Mesendoderm (in vitro differentiated cells): ENCODE measurements at regions not wholly inside any gene's neighbourhood (a gene's known extent, or its start where the extent isn't known, plus 50 kb on each side); places are given as distances from the start of the nearest gene placed in this dataset.

Experiments
- DNase-seq: peaks from one replicate; pipeline ENCODE4 v3.0.0; 2013
- H2AK5ac ChIP-seq: 2 replicates; pipeline ENCODE4 v1.6.1; 2013; ENCODE audit warnings: low read length, inconsistent platforms
- H2BK120ac ChIP-seq: 2 replicates; pipeline ENCODE4 v1.6.1; 2013; ENCODE audit warnings: low read depth, mild to moderate bottlenecking, low read length, moderate library complexity, mixed read lengths
- H2BK15ac ChIP-seq: replicated peaks from 2 replicates; pipeline ENCODE4 v1.6.1; 2013; ENCODE audit warnings: low read depth, mild to moderate bottlenecking, moderate library complexity
- H2BK5ac ChIP-seq: 2 replicates; pipeline ENCODE4 v1.6.1; 2013; ENCODE audit warnings: low read length, inconsistent platforms
- H3K18ac ChIP-seq: 2 replicates; pipeline ENCODE4 v1.6.1; 2013; ENCODE audit warnings: mild to moderate bottlenecking, low read length, mixed read lengths
- H3K23ac ChIP-seq: one replicate; pipeline ENCODE4 v1.6.1; 2013; ENCODE audit warnings: low read length
- H3K27ac ChIP-seq: 2 replicates; pipeline ENCODE4 v1.5.1; 2013; ENCODE audit warnings: low read depth, mild to moderate bottlenecking, inconsistent platforms, low read length, moderate library complexity
- H3K27me3 ChIP-seq: 2 replicates; pipeline ENCODE4 v1.6.1; 2013; ENCODE audit warnings: low read length, control low read depth, mild to moderate bottlenecking, inconsistent platforms; ENCODE audit not compliant: insufficient read depth, poor library complexity
- H3K36me3 ChIP-seq: 2 replicates; pipeline ENCODE4 v1.6.1; 2013; ENCODE audit warnings: low read length, inconsistent platforms; ENCODE audit not compliant: control insufficient read depth, insufficient read depth
- H3K4ac ChIP-seq: one replicate; pipeline ENCODE4 v1.6.1; 2013; ENCODE audit warnings: low read depth, mild to moderate bottlenecking, low read length, moderate library complexity
- H3K4me1 ChIP-seq: 2 replicates; pipeline ENCODE4 v1.6.1; 2013; ENCODE audit warnings: low read depth, low read length, inconsistent platforms; ENCODE audit not compliant: control insufficient read depth
- H3K4me2 ChIP-seq: 2 replicates; pipeline ENCODE4 v1.6.1; 2013; ENCODE audit warnings: low read length
- H3K4me3 ChIP-seq: 2 replicates; pipeline ENCODE4 v1.5.1; 2013; ENCODE audit warnings: mild to moderate bottlenecking, low read length
- H3K56ac ChIP-seq: one replicate; pipeline ENCODE4 v1.6.1; 2013; ENCODE audit warnings: low read length
- H3K79me1 ChIP-seq: 2 replicates; pipeline ENCODE4 v1.6.1; 2013; ENCODE audit warnings: low read length, inconsistent platforms
- H3K79me2 ChIP-seq: 2 replicates; pipeline ENCODE4 v1.6.1; 2013; ENCODE audit warnings: mild to moderate bottlenecking, low read length; ENCODE audit not compliant: control insufficient read depth, insufficient read depth
- H3K9ac ChIP-seq: 2 replicates; pipeline ENCODE4 v1.6.1; 2013; ENCODE audit warnings: low read length, inconsistent platforms
- H4K5ac ChIP-seq: one replicate; pipeline ENCODE4 v1.6.1; 2013; ENCODE audit warnings: low read length
- H4K8ac ChIP-seq: one replicate; pipeline ENCODE4 v1.6.1; 2013; ENCODE audit warnings: low read depth, mild to moderate bottlenecking, control low read depth, low read length, moderate library complexity
- WGBS: extraction: QIAGEN DNeasy Blood & Tissue Kit; methylation state at CpG from one replicate; pipeline ENCODE4 v1.1.7; 2013; ENCODE audit warnings: low lambda C conversion rate, missing lambda C conversion rate; ENCODE audit not compliant: insufficient coverage; ENCODE audit errors: extremely low coverage; 5-methylcytosine and 5-hydroxymethylcytosine counted together

GRCh38 chr11:79971255-79971654 lies 530.4 kb upstream of the TENM4 start:
- WGBS: no CpG with 5 or more reads among the region's 3 CpGs
- H3K36me3 ChIP-seq: no peaks in the 10 kb centered on the region
- no peak overlapping the region for H2BK5ac ChIP-seq
- H3K4ac ChIP-seq: no peak overlapping the region
- H3K4me3 ChIP-seq: no peak overlapping the region
- H4K8ac ChIP-seq: no peak overlapping the region
- no peak overlapping the region for H2BK120ac ChIP-seq
- H3K79me2 ChIP-seq: no peaks in the 10 kb centered on the region
- no peak overlapping the region for H3K18ac ChIP-seq
- no peak overlapping the region for H4K5ac ChIP-seq
- H3K27me3 ChIP-seq: no peaks in the 10 kb centered on the region
- H2AK5ac ChIP-seq: no peak overlapping the region
- no peak overlapping the region for H3K9ac ChIP-seq
- no peak overlapping the region for H2BK15ac ChIP-seq
- no peaks in the 10 kb centered on the region for H3K4me1 ChIP-seq
- H3K79me1 ChIP-seq: no peaks in the 10 kb centered on the region
- no peak overlapping the region for H3K4me2 ChIP-seq
- no peak overlapping the region for H3K27ac ChIP-seq
- peak; percentile 61 for DNase-seq
- no peak overlapping the region for H3K56ac ChIP-seq
- H3K23ac ChIP-seq: no peak overlapping the region

GRCh38 chr11:79966592-79966991 lies 525.8 kb upstream of the TENM4 start:
- Histone ChIP-seq H4K8ac (no peak overlapping the region), H3K4me2 (no peak overlapping the region), H3K56ac (no peak overlapping the region), H3K18ac (no peak overlapping the region), H3K36me3 (no peaks in the 10 kb centered on the region), H3K27me3 (no peaks in the 10 kb centered on the region), H2BK5ac (no peak overlapping the region), H3K79me2 (no peaks in the 10 kb centered on the region), H3K79me1 (no peaks in the 10 kb centered on the region), H3K23ac (no peak overlapping the region), H4K5ac (no peak overlapping the region), H2AK5ac (no peak overlapping the region), H2BK15ac (no peak overlapping the region), H2BK120ac (no peak overlapping the region), H3K9ac (no peak overlapping the region), H3K4ac (no peak overlapping the region), H3K4me1 (no peaks in the 10 kb centered on the region), H3K4me3 (no peak overlapping the region), H3K27ac (no peak overlapping the region)
- DNase-seq: no peak
- no CpG with 5 or more reads among the region's 1 CpG for WGBS

GRCh38 chr11:79963856-79964645 lies 523.2 kb upstream of the TENM4 start:
- H4K5ac ChIP-seq: no peak overlapping the region
- no peak overlapping the region for H3K9ac ChIP-seq
- H3K27me3 ChIP-seq: no peaks in the 10 kb centered on the region
- no peak overlapping the region for H3K4me3 ChIP-seq
- H3K36me3 ChIP-seq: no peaks in the 10 kb centered on the region
- H2BK15ac ChIP-seq: no peak overlapping the region
- H4K8ac ChIP-seq: no peak overlapping the region
- H3K79me2 ChIP-seq: no peaks in the 10 kb centered on the region
- no peak overlapping the region for H2BK5ac ChIP-seq
- WGBS: no CpG with 5 or more reads among the region's 5 CpGs
- no peaks in the 10 kb centered on the region for H3K79me1 ChIP-seq
- H3K4me2 ChIP-seq: no peak overlapping the region
- H3K56ac ChIP-seq: no peak overlapping the region
- no peak for DNase-seq
- no peak overlapping the region for H2BK120ac ChIP-seq
- no peak overlapping the region for H3K18ac ChIP-seq
- H3K23ac ChIP-seq: no peak overlapping the region
- no peak overlapping the region for H2AK5ac ChIP-seq
- no peaks in the 10 kb centered on the region for H3K4me1 ChIP-seq
- no peak overlapping the region for H3K27ac ChIP-seq
- no peak overlapping the region for H3K4ac ChIP-seq

- no peak overlapping the region for H3K9ac ChIP-seq
- no peak overlapping the region for H3K4ac ChIP-seq
- H3K4me2 ChIP-seq: no peak overlapping the region
- no peak for DNase-seq
- no peak overlapping the region for H2BK5ac ChIP-seq
- no peak overlapping the region for H2BK15ac ChIP-seq
- H3K36me3 ChIP-seq: no peaks in the 10 kb centered on the region
- H3K56ac ChIP-seq: no peak overlapping the region
- H3K23ac ChIP-seq: no peak overlapping the region
- no peak overlapping the region for H3K27ac ChIP-seq
- no peak overlapping the region for H3K18ac ChIP-seq
- no peaks in the 10 kb centered on the region for H3K4me1 ChIP-seq
- no peak overlapping the region for H4K8ac ChIP-seq
- no peaks in the 10 kb centered on the region for H3K79me1 ChIP-seq
- no peak overlapping the region for H4K5ac ChIP-seq
- H2BK120ac ChIP-seq: no peak overlapping the region
- no peaks in the 10 kb centered on the region for H3K27me3 ChIP-seq
- H2AK5ac ChIP-seq: no peak overlapping the region
- no peaks in the 10 kb centered on the region for H3K79me2 ChIP-seq
- no peak overlapping the region for H3K4me3 ChIP-seq
Measured at GRCh38 chr11:79960461-79960860, 519.6 kb upstream of the TENM4 start.

- Histone ChIP-seq H3K56ac (no peak overlapping the region), H3K4ac (no peak overlapping the region), H3K27ac (no peak overlapping the region), H4K5ac (no peak overlapping the region), H3K79me1 (no peaks in the 10 kb centered on the region), H2BK15ac (no peak overlapping the region), H3K4me1 (no peaks in the 10 kb centered on the region), H2AK5ac (no peak overlapping the region), H3K4me3 (no peak overlapping the region), H2BK120ac (no peak overlapping the region), H3K79me2 (no peaks in the 10 kb centered on the region), H3K18ac (no peak overlapping the region), H3K27me3 (no peaks in the 10 kb centered on the region), H4K8ac (no peak overlapping the region), H3K23ac (no peak overlapping the region), H2BK5ac (no peak overlapping the region), H3K36me3 (no peaks in the 10 kb centered on the region), H3K4me2 (no peak overlapping the region), H3K9ac (no peak overlapping the region)
- no peak for DNase-seq
- WGBS: no CpG with 5 or more reads among the region's 2 CpGs
Measured at GRCh38 chr11:79959318-79959717, 518.5 kb upstream of the TENM4 start.

GRCh38 chr11:79957702-79958101 lies 516.9 kb upstream of the TENM4 start:
- Histone ChIP-seq H2AK5ac (no peak overlapping the region), H3K4ac (no peak overlapping the region), H3K9ac (no peak overlapping the region), H4K5ac (no peak overlapping the region), H3K27ac (no peak overlapping the region), H2BK5ac (no peak overlapping the region), H3K23ac (no peak overlapping the region), H3K27me3 (no peaks in the 10 kb centered on the region), H2BK15ac (no peak overlapping the region), H3K4me3 (no peak overlapping the region), H2BK120ac (no peak overlapping the region), H3K4me1 (no peaks in the 10 kb centered on the region), H3K79me2 (no peaks in the 10 kb centered on the region), H3K36me3 (no peaks in the 10 kb centered on the region), H3K18ac (no peak overlapping the region), H3K4me2 (no peak overlapping the region), H3K79me1 (no peaks in the 10 kb centered on the region), H4K8ac (no peak overlapping the region), H3K56ac (no peak overlapping the region)
- no peak for DNase-seq
